ENCODE measurements at regions not wholly inside any gene's neighbourhood (a gene's known extent, or its start where the extent isn't known, plus 50 kb on each side); places are given as distances from the start of the nearest gene placed in this dataset.

GRCh38 chr5:15406478-15406877 is 93.5 kb upstream of the FBXL7 start:
- H3K23me2 ChIP-seq (ENCODE audit: low read depth, low read length), result no peaks in the 10 kb centered on the region
- no peak overlapping the region for H3K4me3 ChIP-seq (ENCODE audit: extremely low read depth in 1 of 4, insufficient read depth in 2 of 4, low read depth in 3 of 4, low read length in 4 of 4)
- H4K91ac ChIP-seq (replicated peaks; ENCODE audit: insufficient read length, low read length), result no peak overlapping the region
- WGBS, 2 experiments (ENCODE audit: extremely low coverage in 1 of 2, insufficient coverage in 1 of 2, insufficient read length in 1 of 2, insufficient replicate concordance in 2 of 2, low coverage in 1 of 2, low lambda C conversion rate in 2 of 2, missing lambda C conversion rate in 1 of 2), result 78 to 100% methylated on average over 1 of the region's 1 CpG
- H3K4me2 ChIP-seq (ENCODE audit: insufficient read depth in 1 of 2, low read depth in 2 of 2, low read length in 2 of 2), result no peak overlapping the region
- no peaks in the 10 kb centered on the region for H4K20me1 ChIP-seq (replicated peaks in 1 of 2; ENCODE audit: control insufficient read depth in 1 of 2, insufficient read depth in 2 of 2, low read length in 2 of 2)
- H2AK5ac ChIP-seq (ENCODE audit: low read depth, low read length), result no peak overlapping the region
- no peaks in the 10 kb centered on the region for H3K79me2 ChIP-seq (ENCODE audit: control insufficient read depth in 1 of 2, insufficient read depth in 2 of 2, low read length in 2 of 2)
- H2AFZ ChIP-seq (ENCODE audit: low read length), result no peak overlapping the region
- H2BK20ac ChIP-seq (ENCODE audit: low read length), result no peak overlapping the region
- H2BK12ac ChIP-seq (ENCODE audit: low read depth, low read length), result no peak overlapping the region
- H3K23ac ChIP-seq (ENCODE audit: insufficient read length), result no peak overlapping the region
- no peak overlapping the region for H3K14ac ChIP-seq (ENCODE audit: insufficient read length)
- TF ChIP-seq HDAC2 (IDR thresholded peaks at IDR 0.05; ENCODE audit: borderline replicate concordance in 1 of 2, low read depth in 2 of 2, low read length in 2 of 2) (no peak), CREB1 (IDR thresholded peaks at IDR 0.05) (no peak), RFX5 (IDR thresholded peaks at IDR 0.05; ENCODE audit: borderline replicate concordance, low read depth, low read length) (no peak), CHD1 (IDR thresholded peaks at IDR 0.05; ENCODE audit: low read depth, low read length) (no peak), CBX5 (IDR thresholded peaks at IDR 0.05; ENCODE audit: low read depth, low read length) (no peak), TBP (IDR thresholded peaks at IDR 0.05; ENCODE audit: low read depth, low read length) (no peak), TCF12 (IDR thresholded peaks at IDR 0.05; ENCODE audit: low read depth, low read length) (no peak), TEAD4 (IDR thresholded peaks at IDR 0.05; ENCODE audit: low read depth, low read length) (no peak), EGR1 (IDR thresholded peaks at IDR 0.05; ENCODE audit: borderline replicate concordance, low read depth, low read length) (no peak), HDAC6 (IDR thresholded peaks at IDR 0.05; ENCODE audit: low read depth, low read length) (no peak)
- H2BK15ac ChIP-seq (ENCODE audit: low read length), result no peak overlapping the region
- no peak overlapping the region for H2BK5ac ChIP-seq (ENCODE audit: low read depth, low read length)
- H3K18ac ChIP-seq (ENCODE audit: extremely low read depth, low read length), result no peak overlapping the region
- H2BK120ac ChIP-seq (replicated peaks; ENCODE audit: low read depth, low read length), result no peak overlapping the region
- no peak overlapping the region for H3K27ac ChIP-seq (ENCODE audit: low read depth, low read length)
- H3K56ac ChIP-seq (replicated peaks; ENCODE audit: insufficient read length, low read depth, low read length), result no peak overlapping the region
- H3K4ac ChIP-seq (replicated peaks; ENCODE audit: insufficient read length, low read depth, low read length), result no peak overlapping the region
- no peaks in the 10 kb centered on the region; a peak in 1 of 4 replicates for H3K9me3 ChIP-seq (ENCODE audit: insufficient read depth in 2 of 2, low read depth in 1 of 2, low read length in 1 of 2)
- H3K9ac ChIP-seq (replicated peaks in 1 of 4; ENCODE audit: extremely low read depth in 1 of 4, low read depth in 3 of 4, low read length in 3 of 4), result no peak overlapping the region
- DNase-seq (ENCODE audit: low read depth in 1 of 2, low spot score in 2 of 2) (no peak), FAIRE-seq (no peak)
- H3K79me1 ChIP-seq (ENCODE audit: low read depth, low read length), result no peaks in the 10 kb centered on the region
- H3K36me3 ChIP-seq (ENCODE audit: control insufficient read depth in 2 of 4, insufficient read depth in 4 of 4, low read length in 3 of 4), result no peaks in the 10 kb centered on the region
- ChIA-PET CTCF (ENCODE audit: partially characterized antibody) (no interaction called here), POLR2A (ENCODE audit: partially characterized antibody) (no interaction called here)
- H4K8ac ChIP-seq (ENCODE audit: extremely low read depth, insufficient read depth, low read length), result no peak overlapping the region
- no peaks in the 10 kb centered on the region for H3K4me1 ChIP-seq (replicated peaks in 1 of 4; ENCODE audit: control insufficient read depth in 3 of 4, insufficient read depth in 4 of 4, low read length in 3 of 4)
- no peaks in the 10 kb centered on the region for H3K27me3 ChIP-seq (replicated peaks in 1 of 4; ENCODE audit: control insufficient read depth in 3 of 4, extremely low read depth in 1 of 4, insufficient read depth in 3 of 4, low read length in 3 of 4)
- H4K5ac ChIP-seq (ENCODE audit: insufficient read length, low read depth, low read length), result no peak overlapping the region

Measured in H1 (cell line).